Posterior vena cava (tissue), 2 donors: ENCODE measurements at regions not wholly inside any gene's neighbourhood (a gene's known extent, or its start where the extent isn't known, plus 50 kb on each side); places are given as distances from the start of the nearest gene placed in this dataset.

Experiments used
- DNase-seq: peaks from one replicate; pipeline ENCODE4 v3.0.0-alpha.2; 2020; ENCODE audit warnings: low spot score
- intact Hi-C, 2 donors: fragments of 100-400 bp; cut with DNase I; formaldehyde crosslinking; loops; one replicate each; pipeline versions ENCODE4 v1.14.1 to v1.14.2; 2022 to 2023
- donor health status: DM: yes; HTN: yes; CAD: no.
- donor health status: DM: yes; HTN: yes; CAD: no.

- DNase-seq: no peak
- intact Hi-C loops: no loop called here
Measured at GRCh38 chr6:98463038-98464000, 371.1 kb upstream of the POU3F2 start.

DNA sequence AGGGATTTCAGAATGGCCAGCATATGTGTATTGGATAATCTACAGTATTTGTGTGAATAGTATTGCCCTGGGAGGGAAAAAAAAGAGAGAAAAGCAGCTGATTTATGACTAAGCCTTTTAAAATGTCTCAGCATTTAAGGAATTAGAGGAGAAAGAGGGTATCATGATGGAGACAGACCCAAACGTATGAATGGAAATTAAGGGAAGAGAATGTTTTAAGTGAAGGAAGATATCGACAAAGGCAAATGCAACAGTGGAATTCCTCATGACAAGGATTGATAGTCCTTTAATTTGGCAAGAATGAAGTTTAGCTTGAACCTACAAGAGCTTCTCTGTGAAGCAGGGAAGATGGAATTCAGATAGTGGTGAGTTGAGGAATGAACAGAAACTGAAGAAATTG, 367.3 kb upstream of the POU3F2 start:
- intact Hi-C loops: no loop called here
- DNase-seq: no peak

DNA sequence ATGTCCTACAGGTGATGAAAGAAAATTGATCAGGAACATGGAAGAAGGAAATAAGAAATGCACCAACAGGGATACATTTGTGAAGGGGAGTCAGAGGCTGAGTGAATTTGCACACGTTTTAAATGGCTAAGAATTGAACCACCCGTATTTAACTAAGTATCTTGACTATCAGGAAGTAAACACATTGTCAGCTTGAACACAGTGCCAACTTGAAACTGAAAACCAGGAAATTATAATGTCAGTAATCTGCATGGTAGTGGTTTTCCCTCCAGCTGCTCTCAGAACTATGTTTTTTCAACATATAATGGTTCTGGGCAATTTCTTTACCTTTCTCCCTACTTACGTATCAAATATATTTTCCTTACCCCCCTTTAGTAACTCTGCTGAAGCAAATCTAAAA, 366.5 kb upstream of the POU3F2 start:
- intact Hi-C loops: no loop called here
- DNase-seq: no peak

- intact Hi-C loops: no loop called here
- DNase-seq: no peak
Measured at GRCh38 chr6:98469141-98469540, 365.2 kb upstream of the POU3F2 start.

GRCh38 chr6:98470821-98471220, 363.6 kb upstream of the POU3F2 start:
- DNase-seq: no peak
- intact Hi-C loops: no loop called here

GRCh38 chr6:98471444-98471843, 362.9 kb upstream of the POU3F2 start:
- DNase-seq: no peak
- intact Hi-C loops: no loop called here

DNA sequence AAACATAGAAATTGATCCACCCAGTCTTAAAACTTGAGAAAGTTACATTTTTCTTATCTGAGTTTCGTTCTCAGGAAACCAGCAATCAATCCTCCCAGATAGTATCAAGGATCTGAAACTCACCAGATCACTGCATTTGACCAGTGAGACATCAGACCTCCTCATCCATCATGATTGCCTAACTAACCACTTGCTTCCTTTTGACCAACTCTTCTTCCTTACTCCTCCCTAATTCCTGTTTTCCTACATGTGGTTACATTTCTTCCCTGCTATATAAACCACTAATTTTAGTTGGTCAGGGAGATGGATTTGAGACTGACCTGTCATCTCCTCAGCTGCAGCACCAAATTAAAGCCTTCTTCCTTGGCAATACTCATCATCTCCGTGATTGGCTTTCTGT, 357.1 kb upstream of the POU3F2 start:
- DNase-seq: no peak
- intact Hi-C loops: no loop called here

GRCh38 chr6:98484696-98485095, 349.7 kb upstream of the POU3F2 start:
- intact Hi-C loops: no loop called here
- no peak for DNase-seq

DNA sequence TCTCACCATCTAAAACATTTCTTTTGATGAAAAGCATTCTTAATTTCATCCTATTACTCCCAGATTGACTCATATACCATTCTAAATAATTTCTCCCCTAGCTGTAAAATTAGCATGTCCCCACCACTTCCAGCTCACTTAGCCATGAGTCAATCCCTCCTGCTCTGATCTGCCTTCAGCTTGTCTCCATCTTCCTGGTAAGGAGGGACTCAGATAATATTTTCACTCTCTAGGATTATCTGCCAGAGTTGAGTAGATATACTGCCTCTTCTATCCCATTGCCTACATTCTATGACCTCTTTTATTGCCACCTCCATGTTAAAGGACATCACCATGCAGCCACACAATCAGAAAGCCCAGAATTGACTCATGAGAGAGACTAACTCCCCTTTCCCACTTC, 348.8 kb upstream of the POU3F2 start:
- DNase-seq: no peak
- intact Hi-C loops: no loop called here

GRCh38 chr6:98486057-98486456, 348.3 kb upstream of the POU3F2 start:
- intact Hi-C loops: no loop called here
- no peak for DNase-seq

DNA sequence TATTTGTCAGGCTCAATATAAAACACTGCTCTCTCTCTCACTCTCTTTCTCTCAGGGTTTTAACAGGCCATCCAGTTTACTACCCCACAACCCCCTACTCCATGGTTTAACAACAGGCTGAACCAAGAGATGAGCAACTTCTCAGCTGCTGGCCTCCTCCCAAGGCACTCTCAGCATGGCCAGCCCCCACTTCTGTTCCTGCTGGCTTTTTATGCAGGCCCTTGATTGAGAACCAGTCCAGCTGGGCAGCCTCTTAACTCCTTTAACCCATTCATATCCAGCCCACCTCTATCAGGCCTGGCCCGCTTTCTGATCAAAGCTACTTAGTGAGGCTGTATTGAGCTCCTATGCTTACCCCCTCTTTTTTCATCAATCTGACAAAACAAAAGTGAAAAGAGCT, 346.8 kb upstream of the POU3F2 start:
- intact Hi-C loops: no loop called here
- no peak for DNase-seq

DNA sequence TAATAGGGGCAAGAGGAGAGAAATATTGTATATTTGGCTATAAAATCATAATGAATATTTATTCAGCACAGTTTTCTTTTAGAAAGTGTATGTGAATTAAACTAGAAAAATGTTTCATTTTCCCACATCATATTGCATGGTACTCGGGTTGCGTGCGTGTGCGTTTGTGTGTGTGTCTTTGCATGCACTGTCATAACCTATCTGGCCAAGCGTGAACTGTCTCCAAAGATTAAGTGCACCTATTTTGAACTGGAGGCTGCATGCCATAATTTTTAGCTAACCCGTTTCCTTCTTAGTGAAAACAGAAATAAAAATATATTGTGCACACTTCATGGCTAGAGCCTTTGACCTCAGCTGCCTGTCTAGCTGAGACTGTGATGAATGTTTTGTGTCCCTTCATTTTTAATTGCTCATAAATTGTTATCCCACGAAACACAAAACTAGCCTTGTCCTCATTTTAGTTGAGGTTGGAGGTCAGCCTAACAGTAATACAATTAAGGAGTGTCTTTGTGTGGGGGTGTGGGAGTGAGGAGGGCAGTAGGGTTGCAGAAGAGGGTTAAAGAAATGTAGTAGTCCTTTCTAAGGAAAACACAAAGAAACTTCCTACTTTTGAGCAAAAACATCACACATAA, 336.1 kb upstream of the POU3F2 start:
- DNase-seq: no peak
- intact Hi-C loops: no loop called here

DNA sequence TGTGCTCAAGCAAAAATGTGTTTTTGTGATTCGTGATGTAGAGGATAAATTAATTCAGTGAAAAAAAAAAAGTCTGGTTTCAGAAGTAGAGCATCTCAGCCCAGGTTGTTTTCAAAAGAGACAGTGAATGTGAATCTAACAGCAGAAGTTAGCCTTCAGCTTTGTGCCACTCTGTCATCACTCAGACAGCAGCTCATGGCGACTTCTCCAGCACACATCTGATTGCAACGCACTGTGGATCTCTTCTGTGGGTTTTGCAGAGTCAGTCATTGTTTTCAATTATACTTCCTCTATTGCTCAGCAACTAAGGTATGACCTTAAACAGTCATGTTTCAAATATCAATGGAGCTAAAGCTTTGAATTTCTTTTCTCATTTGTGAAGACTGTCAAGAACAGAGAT, 335.5 kb upstream of the POU3F2 start:
- no peak for DNase-seq
- intact Hi-C loops: no loop called here

DNA sequence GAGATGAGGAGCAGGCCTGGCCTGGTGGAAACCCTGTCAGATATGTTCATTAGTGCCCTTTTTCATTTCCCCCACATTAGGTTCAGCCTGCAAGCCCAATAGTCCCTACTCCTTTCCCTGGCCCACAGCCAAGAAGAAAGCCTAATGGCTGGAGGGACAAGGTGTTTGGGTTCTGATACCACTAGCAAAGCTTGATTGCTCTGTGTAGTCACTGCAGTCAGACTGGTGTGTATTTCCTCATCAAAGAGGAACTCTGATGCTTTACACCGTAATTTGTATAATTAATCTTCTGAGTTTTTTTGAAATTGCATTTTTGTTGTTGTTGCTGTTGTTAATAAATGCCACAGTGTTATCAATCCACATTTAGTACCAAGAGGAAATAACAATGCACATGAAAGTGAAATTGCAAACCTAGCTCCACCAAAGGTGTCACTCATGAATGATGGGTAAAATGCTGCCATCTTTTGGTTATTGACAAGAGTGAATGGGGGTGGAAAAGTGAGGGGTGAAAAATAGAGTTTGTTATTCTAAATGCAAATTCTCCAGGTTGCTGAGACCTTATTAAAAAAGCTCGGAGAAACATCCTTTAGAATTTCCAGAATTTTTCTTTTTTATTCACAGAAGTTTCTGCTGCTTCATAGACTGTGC, 320.2 kb upstream of the POU3F2 start:
- no peak for DNase-seq
- intact Hi-C loops: no loop called here

DNA sequence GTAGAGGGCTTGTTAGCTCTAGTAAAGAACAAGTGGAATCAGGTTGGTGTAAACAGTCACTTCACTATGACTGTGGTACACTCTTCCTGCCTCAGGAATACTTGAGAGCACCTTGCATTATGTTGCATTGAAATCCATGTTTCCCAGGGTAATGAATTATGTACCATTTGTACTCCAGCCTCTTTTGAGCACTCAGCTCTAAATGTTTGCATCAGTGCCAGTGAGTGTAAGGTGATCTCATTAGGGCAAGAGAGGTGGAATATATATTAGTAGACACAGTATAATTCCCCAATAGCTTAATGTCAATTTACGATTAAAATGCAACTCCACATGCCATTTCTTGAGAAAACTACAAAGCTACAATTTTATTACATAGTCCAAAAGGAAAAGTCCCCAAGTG, 319.6 kb upstream of the POU3F2 start:
- intact Hi-C loops: no loop called here
- no peak for DNase-seq

DNA sequence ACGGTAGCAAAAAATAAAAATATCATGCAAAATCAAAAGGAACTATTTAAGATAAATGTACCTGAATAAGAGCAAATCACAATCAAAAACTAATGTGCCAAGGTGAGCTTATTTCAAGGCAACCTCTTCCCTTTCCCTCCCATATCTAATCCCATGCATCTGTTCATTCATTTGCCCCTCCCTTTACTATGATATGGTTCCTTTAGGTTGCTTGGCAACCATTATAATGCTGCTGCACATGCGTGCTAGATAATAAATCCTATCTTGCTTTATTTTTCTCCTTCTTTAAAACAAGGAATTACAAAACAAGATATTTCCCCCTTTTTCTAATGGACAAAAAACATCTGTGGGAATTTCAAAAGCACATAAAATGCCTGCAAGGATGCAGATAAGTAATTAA, 318.2 kb upstream of the POU3F2 start:
- no peak for DNase-seq
- intact Hi-C loops: no loop called here

- no peak for DNase-seq
- intact Hi-C loops: no loop called here
Measured at GRCh38 chr6:98516866-98517265, 317.5 kb upstream of the POU3F2 start.

DNA sequence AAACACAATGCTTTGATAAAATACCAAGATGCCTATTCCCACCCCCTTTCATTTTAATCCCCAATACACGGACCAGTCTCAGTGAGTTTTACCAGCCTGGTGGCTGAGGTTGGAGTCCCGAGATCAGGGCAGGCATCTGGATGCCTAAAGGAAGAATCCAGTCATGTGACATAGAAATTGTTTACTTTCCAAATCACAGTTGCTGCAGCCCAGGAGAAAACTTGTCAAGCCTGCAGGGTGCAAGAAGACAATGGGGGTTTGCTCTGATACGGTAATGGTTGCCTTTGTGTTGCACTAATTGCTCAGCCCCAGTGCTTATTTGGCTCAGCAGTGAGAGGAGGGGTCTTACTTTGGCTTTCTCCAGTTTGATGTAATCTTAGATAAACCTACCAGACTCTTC, 308.5 kb upstream of the POU3F2 start:
- intact Hi-C loops: no loop called here
- no peak for DNase-seq

DNA sequence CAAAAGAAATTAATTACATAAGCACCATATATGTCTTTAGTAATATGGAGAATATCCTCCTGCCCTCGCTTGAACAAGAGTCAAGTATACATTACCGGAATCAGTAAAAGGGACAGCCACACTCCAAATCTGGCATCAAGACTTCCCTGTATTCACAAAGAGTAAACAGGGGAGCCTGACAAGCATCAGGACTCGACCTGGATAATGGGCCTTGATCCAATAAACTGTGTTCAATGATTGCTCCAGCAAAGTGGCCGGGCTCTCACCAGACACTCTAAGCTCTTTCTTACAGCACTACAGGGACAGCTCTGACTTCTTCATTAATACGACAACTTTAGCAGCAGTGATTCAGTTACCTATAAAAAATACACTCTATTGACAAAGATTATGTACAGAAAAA, 307.9 kb upstream of the POU3F2 start:
- no peak for DNase-seq
- intact Hi-C loops: no loop called here

- intact Hi-C loops: no loop called here
- DNase-seq: no peak
Measured at GRCh38 chr6:98529364-98529763, 305.0 kb upstream of the POU3F2 start.

GRCh38 chr6:98530732-98531131, 303.6 kb upstream of the POU3F2 start:
- DNase-seq: no peak
- intact Hi-C loops: no loop called here
